Loucy (cell line): ENCODE measurements at regions not wholly inside any gene's neighbourhood (a gene's known extent, or its start where the extent isn't known, plus 50 kb on each side); places are given as distances from the start of the nearest gene placed in this dataset.
"Not testable (repeated sequence)": the region's sequence is repeated elsewhere in the genome, so short reads cannot be mapped to it uniquely, and the experiment has no call there.

Source experiments
- H2AFZ ChIP-seq: fragments of 200-600 bp; sonication (generic); 2 replicates; pipeline ENCODE4 v1.6.0; 2016; ENCODE audit warnings: antibody characterized with exemption, mild to moderate bottlenecking, low read length, moderate library complexity
- H3F3A ChIP-seq: fragments of 200-600 bp; 2 replicates; pipeline ENCODE4 v1.6.0; 2016; ENCODE audit warnings: antibody characterized with exemption, low read depth, mild to moderate bottlenecking
- H3K27me3 ChIP-seq: fragments of 200-600 bp; sonication (generic); 2 replicates; pipeline ENCODE4 v1.6.1; 2014; ENCODE audit warnings: low read length, mild to moderate bottlenecking; ENCODE audit not compliant: insufficient read depth, poor library complexity, severe bottlenecking
- H3K36me3 ChIP-seq: fragments of 200-600 bp; sonication (generic); 2 replicates; pipeline ENCODE4 v1.6.1; 2016; ENCODE audit warnings: low read length; ENCODE audit not compliant: insufficient read depth
- H3K4me1 ChIP-seq: fragments of 200-600 bp; sonication (generic); 2 replicates; pipeline ENCODE4 v1.5.1; 2014; ENCODE audit warnings: low read length, mild to moderate bottlenecking; ENCODE audit not compliant: insufficient read depth, poor library complexity, severe bottlenecking
- H3K4me2 ChIP-seq: fragments of 200-600 bp; sonication (generic); 2 replicates; pipeline ENCODE4 v1.6.0; 2014; ENCODE audit warnings: antibody characterized with exemption, low read length, low read depth, mild to moderate bottlenecking; ENCODE audit not compliant: poor library complexity, severe bottlenecking
- H3K4me3 ChIP-seq: fragments of 200-600 bp; sonication (generic); 2 replicates; pipeline ENCODE4 v1.5.1; 2014; ENCODE audit warnings: low read length, mild to moderate bottlenecking, mixed read lengths; ENCODE audit not compliant: poor library complexity, severe bottlenecking
- H3K79me2 ChIP-seq: fragments of 200-600 bp; sonication (generic); 2 replicates; pipeline ENCODE4 v1.6.1; 2014; ENCODE audit warnings: low read length; ENCODE audit not compliant: insufficient read depth
- H3K9ac ChIP-seq: fragments of 200-600 bp; sonication (generic); 2 replicates; pipeline ENCODE4 v1.6.0; 2014; ENCODE audit warnings: mild to moderate bottlenecking, low read depth, low read length, moderate library complexity; ENCODE audit not compliant: poor library complexity, severe bottlenecking
- H3K9me2 ChIP-seq: fragments of 200-600 bp; sonication (generic); replicated peaks from 2 replicates; pipeline ENCODE4 v1.6.1; 2016; ENCODE audit warnings: low read depth, low read length, mixed read lengths
- H3K9me3 ChIP-seq: fragments of 200-600 bp; sonication (generic); 2 replicates; pipeline ENCODE4 v1.6.1; 2014; ENCODE audit warnings: mild to moderate bottlenecking, antibody characterized with exemption, low read length, low read depth; ENCODE audit not compliant: insufficient read depth
- H4K20me1 ChIP-seq: fragments of 200-600 bp; sonication (generic); 2 replicates; pipeline ENCODE4 v1.6.0; 2014; ENCODE audit warnings: antibody characterized with exemption, low read length, mild to moderate bottlenecking; ENCODE audit not compliant: insufficient read depth, poor library complexity, severe bottlenecking
- CTCF ChIP-seq: fragments of 200-600 bp; sonication (generic); conservative IDR thresholded peaks from 2 replicates; pipeline ENCODE4 v1.5.1; 2014; ENCODE audit warnings: mild to moderate bottlenecking, antibody characterized with exemption, low read length
- EZH2phosphoT487 ChIP-seq: fragments of 200-600 bp; IDR thresholded peaks from 2 replicates; pipeline ENCODE4 v1.6.1; 2018; ENCODE audit warnings: antibody characterized with exemption, mild to moderate bottlenecking, moderate library complexity, borderline replicate concordance

GRCh38 chr2:52594026-52594425 is 1173.6 kb upstream of the CHAC2 start:
- Histone ChIP-seq H3F3A (no peaks in the 10 kb centered on the region), H3K27me3 (no peaks in the 10 kb centered on the region), H3K9me2 (no peaks in the 10 kb centered on the region), H3K36me3 (no peaks in the 10 kb centered on the region), H3K79me2 (no peaks in the 10 kb centered on the region), H3K4me2 (no peak overlapping the region), H2AFZ (no peak overlapping the region), H3K9me3 (no peaks in the 10 kb centered on the region), H4K20me1 (no peaks in the 10 kb centered on the region), H3K9ac (no peak overlapping the region), H3K4me1 (no peaks in the 10 kb centered on the region), H3K4me3 (no peak overlapping the region)
- no peak for TF ChIP-seq CTCF
- TF ChIP-seq EZH2phosphoT487 = no peak

GRCh38 chr2:52584071-52584470 is 1183.5 kb upstream of the CHAC2 start:
- not testable (repeated sequence) for H3K9me3 ChIP-seq, H3K9ac ChIP-seq, H3K4me3 ChIP-seq, H3K36me3 ChIP-seq, H3F3A ChIP-seq, H3K79me2 ChIP-seq, H4K20me1 ChIP-seq, H2AFZ ChIP-seq, H3K4me2 ChIP-seq, H3K9me2 ChIP-seq, H3K4me1 ChIP-seq, H3K27me3 ChIP-seq

- no peaks in the 10 kb centered on the region for H3K9me3 ChIP-seq
- H3K4me1 ChIP-seq = no peaks in the 10 kb centered on the region
- H2AFZ ChIP-seq = no peak overlapping the region
- H3K4me3 ChIP-seq = no peak overlapping the region
- no peaks in the 10 kb centered on the region for H3K27me3 ChIP-seq
- H3K36me3 ChIP-seq = no peaks in the 10 kb centered on the region
- no peak overlapping the region for H3K4me2 ChIP-seq
- H3K9me2 ChIP-seq = no peaks in the 10 kb centered on the region
- H3K79me2 ChIP-seq = no peaks in the 10 kb centered on the region
- TF ChIP-seq EZH2phosphoT487 = no peak
- no peak for TF ChIP-seq CTCF
- H4K20me1 ChIP-seq = no peaks in the 10 kb centered on the region
- no peak overlapping the region for H3K9ac ChIP-seq
- no peaks in the 10 kb centered on the region for H3F3A ChIP-seq
Measured at GRCh38 chr2:52572469-52572894, 1195.1 kb upstream of the CHAC2 start.

- no peak for TF ChIP-seq EZH2phosphoT487
- TF ChIP-seq CTCF = no peak
- H3K27me3 ChIP-seq = no peaks in the 10 kb centered on the region
- H3K36me3 ChIP-seq = no peaks in the 10 kb centered on the region
- H3K4me2 ChIP-seq = no peak overlapping the region
- H2AFZ ChIP-seq = no peak overlapping the region
- no peaks in the 10 kb centered on the region for H3K9me3 ChIP-seq
- no peak overlapping the region for H3K4me3 ChIP-seq
- H3K9ac ChIP-seq = no peak overlapping the region
- no peaks in the 10 kb centered on the region for H3K4me1 ChIP-seq
- no peaks in the 10 kb centered on the region for H3K9me2 ChIP-seq
- no peaks in the 10 kb centered on the region for H3K79me2 ChIP-seq
- H4K20me1 ChIP-seq = no peaks in the 10 kb centered on the region
- no peaks in the 10 kb centered on the region for H3F3A ChIP-seq
Measured at GRCh38 chr2:52571380-52572347, 1195.9 kb upstream of the CHAC2 start.
